ENCODE measurements at regions not wholly inside any gene's neighbourhood (a gene's known extent, or its start where the extent isn't known, plus 50 kb on each side); places are given as distances from the start of the nearest gene placed in this dataset.

DNA sequence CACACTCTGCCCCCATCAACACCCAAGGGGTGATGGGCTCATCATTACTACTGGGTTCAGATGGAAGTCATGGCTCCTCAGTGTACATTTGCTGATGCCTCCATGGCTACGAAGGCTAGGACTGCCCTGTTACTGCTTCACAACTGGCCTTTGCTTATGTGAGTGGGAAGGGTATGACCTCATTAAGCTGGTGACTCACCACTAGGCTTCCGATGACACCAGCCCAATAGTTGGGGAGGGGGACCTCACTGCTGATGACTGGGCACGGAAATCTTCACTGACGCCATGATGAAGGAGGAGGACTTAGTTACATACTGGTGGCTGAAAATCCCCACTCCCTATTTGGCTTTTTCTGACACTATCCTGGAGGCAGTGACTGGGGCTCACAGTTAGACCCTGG lies 263.2 kb downstream of the CMPK2 start:
- DNase-seq (ENCODE audit: low read depth in 3 of 3) = no peak

DNA sequence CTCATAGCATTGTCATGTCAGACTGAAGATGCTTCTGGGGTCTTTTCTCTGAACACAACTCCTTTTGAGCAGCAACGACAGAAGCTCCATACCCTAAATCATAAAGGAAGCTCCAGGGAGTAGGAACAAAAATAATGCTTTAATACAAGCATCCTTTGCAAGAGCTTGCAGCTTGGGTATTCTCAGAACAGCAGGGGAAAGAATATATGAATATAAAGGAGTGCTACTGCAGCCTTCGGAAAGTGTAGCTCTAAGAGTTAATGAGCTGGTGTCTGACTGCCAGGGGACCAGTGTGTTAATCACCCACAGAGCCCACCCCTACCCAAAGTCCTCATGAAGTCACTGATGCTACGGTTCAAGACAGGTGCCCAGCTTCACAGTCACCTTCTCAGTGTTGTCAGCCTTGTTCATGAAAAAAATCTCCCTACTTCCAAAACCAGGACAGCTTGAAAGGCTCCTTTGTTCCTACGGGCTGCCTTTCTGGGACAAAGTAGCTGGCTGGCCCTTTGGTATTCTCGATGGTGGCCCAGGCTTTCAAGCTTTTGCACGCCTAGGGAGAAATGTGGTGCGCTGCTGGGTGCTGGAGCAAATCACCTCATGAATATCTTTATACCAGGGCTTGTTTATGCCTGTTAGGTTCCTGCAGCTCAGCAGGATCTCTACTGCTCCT lies 259.7 kb downstream of the CMPK2 start:
- DNase-seq (ENCODE audit: low read depth in 3 of 3) = no peak

DNA sequence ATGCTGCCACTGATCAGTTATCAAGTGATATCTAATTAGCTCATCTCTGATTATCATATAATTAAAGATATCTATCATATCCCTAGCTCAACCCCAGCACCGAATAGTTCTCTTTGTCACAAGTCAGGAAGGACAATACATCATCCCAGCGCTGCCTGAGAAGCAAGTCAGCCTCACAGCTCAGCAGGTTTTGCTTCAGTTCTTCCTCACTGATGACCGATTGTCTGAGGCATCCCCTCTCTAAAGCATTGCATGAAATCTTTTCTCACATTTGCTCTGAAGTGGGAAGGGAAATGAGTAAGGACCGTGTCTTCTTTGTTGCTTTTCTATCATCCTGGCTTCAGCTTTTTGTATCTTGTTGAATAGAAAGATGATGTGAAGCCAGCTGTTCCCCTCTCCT lies 247.9 kb downstream of the CMPK2 start:
- DNase-seq (ENCODE audit: low read depth in 3 of 3) = no peak

DNA sequence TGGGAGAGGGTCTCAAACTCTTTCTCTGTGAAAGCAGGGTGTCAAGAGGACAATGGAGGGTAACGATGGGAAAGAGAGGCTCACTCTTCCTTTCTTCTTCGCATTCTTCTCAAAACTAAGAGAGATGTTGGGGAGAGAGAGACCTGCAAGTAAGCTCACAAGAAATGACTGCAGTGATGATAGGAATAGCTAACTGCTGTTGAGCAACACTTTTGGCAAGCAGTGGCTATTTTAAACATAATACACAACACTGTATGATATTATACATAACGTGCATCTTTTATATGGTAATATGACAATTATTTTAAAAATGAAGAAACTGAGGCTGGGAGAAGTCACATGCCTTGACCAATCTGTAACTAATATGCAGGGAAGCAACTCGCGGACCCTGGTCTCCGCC lies 247.5 kb downstream of the CMPK2 start:
- no peak for DNase-seq (ENCODE audit: low read depth in 3 of 3)

DNA sequence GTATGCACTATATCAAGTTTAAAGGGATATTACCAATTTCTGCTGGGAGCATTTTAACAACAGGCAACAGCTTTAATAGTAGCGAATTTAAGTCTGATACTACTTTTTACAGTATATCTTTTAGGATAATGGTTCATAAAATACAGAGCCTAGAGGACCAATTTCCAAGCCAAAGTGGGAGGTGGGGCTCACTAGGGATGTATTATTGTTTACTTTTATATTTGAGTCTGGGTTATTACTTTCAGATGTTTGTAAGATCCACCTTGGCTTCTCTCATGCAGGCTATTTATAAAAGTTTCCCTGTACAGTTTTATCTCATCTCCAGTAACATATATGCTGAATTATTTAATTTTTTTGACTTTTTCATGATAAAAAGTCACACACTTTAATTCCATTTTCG lies 242.0 kb downstream of the CMPK2 start:
- no peak for DNase-seq (ENCODE audit: low read depth in 3 of 3)

DNA sequence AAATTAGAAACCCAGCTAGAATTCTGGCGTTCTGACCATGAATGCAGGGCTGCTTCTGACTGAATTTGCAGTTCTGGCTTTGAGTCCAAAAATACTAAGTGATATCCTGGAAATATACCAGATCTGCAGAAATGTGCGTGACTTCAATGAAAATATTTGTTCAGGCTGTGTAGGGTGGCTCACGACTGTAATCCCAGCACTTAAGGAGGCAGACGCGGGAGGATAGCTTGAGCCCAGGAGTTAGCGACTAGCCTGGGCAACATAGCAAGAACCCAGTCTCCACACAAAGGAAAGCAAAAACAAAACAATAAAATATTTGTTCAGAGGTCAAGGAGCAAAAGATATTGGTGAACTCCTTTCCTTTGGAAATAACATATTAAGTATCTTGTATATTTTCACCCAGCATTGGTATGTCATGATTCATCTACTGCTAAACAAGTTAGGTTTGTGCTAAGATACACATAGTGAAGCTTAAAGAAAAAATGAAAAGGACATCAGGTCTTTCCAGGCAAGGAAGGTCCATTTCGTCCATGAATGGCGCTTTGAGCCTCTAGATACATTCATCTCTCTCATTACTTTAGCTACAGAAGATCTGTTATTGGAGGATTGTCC lies 239.2 kb downstream of the CMPK2 start:
- no peak for DNase-seq (ENCODE audit: low read depth in 3 of 3)

DNA sequence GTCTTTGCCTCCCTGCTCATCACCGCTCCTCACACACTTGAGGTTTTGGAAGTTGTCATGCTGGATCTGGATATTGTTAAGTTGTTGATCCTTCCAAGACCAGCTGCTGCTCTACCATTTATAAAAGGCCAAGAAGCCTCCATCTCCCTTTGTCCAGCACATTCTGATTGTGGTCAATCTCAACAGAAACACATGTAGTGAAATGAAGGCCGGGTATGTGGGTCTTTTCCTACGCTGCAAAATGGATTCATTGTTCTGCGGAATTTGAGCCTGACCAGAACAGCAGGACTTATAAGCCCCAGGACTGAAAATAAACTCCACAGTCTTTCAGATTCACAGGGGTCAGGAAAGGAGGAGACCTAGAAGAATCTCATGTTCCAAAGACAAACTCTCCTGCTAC lies 238.4 kb downstream of the CMPK2 start:
- no peak for DNase-seq (ENCODE audit: low read depth in 3 of 3)

DNA sequence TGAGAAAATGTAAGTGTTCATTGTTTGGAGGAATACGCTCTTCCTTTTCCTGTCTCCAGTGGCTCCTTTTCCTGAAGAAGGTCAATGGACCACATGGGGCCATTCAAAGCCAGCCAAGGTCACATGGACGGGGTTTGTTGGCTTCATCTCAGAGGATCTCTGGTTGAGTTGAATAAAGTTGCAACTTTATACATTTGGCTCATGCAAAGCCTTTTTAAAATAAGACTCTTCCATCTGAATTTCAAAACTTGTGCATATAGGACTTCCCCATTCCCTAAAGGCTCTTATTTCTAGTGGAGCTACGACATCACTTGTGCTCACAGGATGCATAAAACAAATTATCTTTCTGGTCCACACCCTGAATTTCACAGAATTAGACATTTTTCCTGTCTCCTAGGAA lies 235.5 kb downstream of the CMPK2 start:
- DNase-seq (ENCODE audit: low read depth in 3 of 3) = no peak

DNA sequence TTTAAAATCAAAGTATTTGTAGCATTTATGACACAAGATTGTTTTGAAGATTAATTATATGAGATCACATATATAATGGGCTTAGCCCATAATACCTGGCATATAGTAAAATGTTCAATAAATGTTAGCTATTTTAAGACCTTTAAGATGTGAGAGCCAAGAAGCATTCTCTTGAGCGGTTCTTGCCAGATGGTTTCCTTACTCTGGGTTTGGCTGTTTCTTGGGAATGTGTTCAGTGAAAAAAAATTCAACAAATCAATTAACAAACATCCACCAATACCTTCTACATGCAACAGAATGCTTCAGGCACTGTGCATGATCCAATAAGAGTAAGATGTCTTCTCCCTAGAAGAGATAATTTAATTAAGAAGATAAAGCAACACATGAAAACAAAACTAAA lies 230.4 kb downstream of the CMPK2 start:
- no peak for DNase-seq (ENCODE audit: low read depth in 3 of 3)

DNA sequence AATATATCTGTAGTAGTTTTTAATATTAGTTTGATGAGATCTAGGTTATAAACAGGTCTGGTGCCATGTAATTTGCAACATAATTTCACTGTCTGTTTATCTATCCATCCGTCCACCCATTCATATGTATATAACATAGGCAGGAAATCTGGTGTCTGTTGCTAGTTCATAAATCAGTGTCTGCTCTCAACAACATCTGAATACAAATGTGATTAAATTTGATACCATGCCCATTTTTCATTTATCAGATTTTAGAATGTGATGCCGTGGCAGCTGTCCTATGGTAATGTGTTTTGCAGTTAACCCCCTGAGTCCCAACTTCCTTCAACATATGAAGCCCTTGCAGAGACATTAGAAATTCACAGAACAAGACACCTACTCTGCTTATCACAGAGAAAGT lies 228.4 kb downstream of the CMPK2 start:
- no peak for DNase-seq (ENCODE audit: low read depth in 3 of 3)

DNA sequence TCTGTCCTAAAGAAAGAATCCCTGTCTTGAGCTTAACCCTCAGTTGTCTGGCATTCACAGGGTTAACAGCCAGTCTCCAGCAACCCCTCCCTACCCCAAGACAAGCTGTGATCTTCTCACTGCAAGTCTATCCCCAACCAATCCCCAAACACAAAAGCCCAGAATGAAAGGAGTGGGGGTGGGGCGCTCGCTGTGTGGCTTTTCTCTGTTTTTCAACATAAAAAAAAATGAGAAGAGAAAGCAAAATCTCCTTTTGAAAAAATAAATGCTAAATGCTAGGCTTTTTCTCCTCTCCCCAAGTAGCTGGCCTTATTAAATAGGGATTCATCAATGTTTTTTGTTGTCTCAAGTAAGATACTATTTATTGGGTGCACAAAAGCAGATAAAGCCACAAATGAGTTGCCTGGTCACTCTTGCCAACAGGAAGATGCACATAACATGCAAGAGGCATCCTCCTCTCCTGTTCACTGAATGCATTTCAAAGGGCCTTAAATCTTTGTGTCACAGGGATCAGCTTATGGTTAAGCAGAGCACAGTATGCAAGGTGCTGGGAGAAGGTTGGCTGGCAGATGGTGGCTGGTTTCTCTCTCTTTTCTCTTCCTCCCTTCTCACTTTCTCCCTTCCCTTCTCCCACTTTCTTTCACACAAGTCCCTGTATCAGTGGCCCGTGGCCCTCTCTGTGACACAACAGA lies 225.6 kb downstream of the CMPK2 start:
- DNase-seq (ENCODE audit: low read depth in 3 of 3) = no peak

DNA sequence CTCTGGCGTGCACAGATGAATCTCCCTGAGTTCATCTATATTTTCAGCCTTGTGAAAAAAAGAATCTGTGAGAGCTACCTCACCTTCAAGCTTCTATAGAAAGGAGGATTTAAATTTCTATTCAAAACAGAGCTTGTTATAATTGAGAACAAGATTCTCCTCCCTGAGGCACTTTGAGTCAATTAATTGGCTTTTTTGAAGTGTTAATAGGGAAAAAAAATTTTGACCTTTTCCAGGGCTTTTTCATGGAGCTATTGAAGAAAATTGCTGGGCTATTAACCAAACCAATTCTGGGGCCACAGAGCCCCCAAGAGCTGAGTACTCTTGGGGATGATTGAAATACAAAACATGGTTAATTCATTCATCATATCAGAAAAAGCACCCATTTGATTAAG lies 225.1 kb downstream of the CMPK2 start:
- no peak for DNase-seq (ENCODE audit: low read depth in 3 of 3)

DNA sequence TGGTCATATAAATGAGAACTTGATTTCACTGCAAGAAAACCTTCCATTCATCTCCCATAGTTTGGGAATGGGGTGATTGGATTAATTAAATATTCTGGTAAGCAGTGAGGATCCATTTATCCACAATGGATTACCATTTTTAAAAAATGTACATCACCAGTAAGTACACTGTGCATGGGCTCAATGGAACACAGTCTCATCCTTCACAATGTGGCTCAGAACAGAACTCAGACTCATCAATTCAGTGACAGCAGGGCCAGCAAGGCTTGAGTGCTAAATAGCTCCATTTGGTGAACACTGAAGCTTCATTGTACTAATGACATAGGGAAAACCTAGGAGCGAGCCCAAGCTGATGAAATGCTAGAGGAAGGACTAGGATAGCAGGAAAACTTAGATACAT lies 223.8 kb downstream of the CMPK2 start:
- no peak for DNase-seq (ENCODE audit: low read depth in 3 of 3)

DNA sequence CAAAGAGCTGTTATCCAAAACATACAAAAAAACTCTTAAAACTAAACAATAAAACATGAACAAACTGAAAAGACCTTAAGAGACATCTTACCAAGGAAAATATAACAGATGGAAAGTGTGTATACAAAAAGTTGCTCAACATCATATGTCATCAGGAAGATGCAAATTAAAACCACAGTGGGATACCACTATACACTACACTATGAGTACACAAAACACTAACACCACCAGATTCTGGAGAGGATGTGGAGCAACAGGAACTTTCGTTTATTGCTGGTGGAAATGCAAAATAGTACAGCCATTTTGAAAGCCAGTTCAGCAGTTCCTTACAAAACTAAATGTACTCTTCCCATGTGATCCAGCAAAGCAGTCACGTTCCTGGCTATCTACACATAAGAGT lies 221.4 kb downstream of the CMPK2 start:
- no peak for DNase-seq (ENCODE audit: low read depth in 3 of 3)

DNA sequence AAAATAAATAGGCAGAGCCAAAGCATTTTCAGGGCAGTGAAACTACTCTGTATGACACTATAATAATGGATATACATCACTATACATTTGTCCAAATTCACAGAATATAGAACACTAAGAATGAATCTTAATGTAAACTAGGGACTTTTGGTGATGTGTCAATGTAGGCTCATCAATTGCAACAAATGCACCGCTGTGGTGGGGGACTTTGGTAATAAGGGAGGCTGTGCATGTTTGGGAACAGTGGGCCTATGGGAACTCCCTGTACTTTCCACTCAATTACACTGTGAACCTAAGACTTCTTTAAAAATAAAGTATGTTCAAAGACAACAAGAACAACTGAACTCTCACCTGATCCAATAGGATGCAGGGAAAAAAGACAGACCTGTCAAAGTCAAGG lies 220.7 kb downstream of the CMPK2 start:
- DNase-seq (ENCODE audit: low read depth in 3 of 3) = no peak

DNA sequence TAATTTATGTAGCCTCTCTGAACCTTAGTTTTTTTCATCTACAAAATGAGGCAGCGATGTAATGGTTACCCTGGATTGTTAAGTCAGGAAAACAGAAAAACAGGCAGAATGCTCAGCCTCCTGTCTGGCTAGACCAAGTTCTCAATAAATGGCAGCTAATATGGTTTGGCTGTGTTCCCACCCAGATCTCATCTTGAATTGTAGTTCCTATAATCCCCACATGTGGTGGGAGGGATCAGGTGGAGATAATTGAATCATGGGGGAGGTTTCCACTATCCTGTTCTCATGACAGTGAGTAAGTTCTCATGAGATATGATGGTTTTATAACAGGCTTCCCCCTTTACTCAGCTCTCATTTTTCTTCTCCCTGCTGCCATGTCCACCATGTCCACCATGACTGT lies 220.0 kb downstream of the CMPK2 start:
- DNase-seq (ENCODE audit: low read depth in 3 of 3) = no peak

DNA sequence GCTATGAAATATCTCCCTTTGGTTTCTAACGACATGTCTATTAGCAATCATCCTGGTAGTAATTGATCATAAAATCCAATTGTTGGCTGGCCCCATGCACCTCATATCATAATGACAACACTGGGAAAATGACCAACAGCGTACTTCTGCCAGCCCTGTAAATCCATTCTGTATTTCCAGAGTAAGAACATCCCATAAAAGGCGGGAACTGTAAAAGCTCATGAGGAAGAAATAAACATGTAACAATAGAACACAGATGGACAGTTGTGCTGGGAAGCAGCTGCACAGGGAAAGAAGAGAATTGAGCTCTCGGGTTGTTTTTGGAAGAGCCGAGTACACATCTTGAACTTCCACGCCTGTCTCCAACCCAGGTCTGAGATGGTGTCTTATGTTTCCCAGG lies 218.7 kb downstream of the CMPK2 start:
- no peak for DNase-seq (ENCODE audit: low read depth in 3 of 3)

DNA sequence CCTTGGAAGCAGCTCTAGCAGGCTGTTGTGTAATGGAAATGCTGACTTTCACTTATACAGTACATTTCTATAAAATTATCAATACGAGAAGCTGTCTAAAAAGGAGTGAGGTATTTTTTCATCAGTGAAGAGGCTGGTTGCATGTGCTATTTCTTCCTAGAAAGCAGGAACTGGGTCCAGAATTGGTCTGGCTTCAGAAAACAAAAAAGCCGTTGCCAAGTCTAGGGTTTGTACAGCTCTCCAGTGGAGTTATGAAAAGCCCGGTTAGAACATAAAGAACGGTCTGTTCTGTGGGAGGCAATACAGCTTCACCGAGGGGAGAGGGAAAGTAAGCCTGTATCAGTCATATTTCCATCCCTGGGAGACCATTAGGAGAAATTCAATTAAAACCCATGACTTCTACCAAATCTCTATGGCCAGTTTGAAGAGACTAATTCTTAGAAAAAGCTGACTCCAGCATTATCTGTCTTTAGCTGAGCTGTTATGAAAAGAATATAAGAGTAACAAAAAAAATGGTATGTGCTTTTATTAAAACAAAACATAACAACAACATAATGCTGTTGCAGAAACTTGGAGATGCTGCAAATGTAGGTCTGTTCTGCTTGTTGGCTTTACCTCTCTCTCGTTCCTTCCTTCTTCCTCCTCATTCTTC lies 217.0 kb downstream of the CMPK2 start:
- no peak for DNase-seq (ENCODE audit: low read depth in 3 of 3)

DNA sequence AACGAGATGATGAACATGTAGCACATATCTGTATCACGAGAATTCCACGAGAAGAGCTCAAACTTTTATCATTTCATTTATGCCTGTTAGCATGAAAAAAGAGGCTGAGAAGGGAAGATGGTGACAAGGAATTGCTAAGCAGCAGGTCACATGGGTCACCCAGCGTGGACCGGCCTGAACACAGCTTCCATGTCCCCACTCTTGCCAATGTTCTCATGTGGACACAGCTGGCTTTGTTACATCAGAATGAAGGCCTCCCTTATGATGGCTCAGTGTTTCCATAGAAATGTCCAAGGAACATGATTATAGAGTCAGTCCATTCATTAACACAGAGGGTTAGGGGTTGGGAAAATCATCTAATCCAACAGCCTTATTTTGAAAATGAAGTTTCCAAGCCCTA lies 215.4 kb downstream of the CMPK2 start:
- DNase-seq (ENCODE audit: low read depth in 3 of 3) = no peak

DNA sequence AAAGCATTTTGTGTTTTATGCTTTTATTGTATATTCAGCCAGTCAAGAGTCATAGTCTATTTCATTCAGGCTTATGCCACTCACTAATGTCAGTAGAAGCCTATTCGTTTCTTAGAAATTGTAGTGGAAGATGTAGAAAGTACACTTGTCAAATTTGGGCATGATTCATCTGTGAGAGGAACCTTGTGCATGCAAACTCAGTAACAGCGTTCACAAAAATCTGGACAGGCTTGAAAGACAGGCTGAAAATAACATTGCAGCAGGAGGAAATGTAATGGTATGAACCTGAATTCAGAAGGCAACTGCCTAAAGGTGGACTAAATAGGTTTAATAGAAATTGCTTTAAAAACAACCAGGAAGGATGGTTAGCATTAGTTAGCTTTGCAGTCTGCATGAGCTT lies 213.5 kb downstream of the CMPK2 start:
- no peak for DNase-seq (ENCODE audit: low read depth in 3 of 3)

DNA sequence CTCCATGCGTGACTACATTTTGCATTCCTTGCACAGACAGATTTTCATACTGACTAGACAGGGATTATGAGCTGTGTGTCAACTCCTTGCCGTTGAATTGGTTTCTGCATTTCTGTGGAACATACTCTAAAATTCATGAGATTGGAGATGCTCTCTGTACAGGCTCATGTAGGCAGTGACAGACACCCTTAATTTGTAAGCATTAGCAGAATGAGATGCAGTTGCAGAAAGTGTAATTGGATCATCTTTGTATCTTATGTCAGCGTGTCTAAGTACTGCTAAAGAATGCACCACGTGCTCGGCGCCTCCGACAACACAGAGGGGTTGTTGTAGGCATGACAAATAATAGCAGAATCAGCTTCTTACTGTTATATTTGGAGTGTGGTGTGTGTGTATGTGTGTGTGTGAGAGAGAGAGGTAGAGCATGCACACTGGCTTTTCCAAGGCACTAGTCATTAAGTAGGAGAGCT lies 212.4 kb downstream of the CMPK2 start:
- DNase-seq (ENCODE audit: low read depth in 3 of 3) = no peak

DNA sequence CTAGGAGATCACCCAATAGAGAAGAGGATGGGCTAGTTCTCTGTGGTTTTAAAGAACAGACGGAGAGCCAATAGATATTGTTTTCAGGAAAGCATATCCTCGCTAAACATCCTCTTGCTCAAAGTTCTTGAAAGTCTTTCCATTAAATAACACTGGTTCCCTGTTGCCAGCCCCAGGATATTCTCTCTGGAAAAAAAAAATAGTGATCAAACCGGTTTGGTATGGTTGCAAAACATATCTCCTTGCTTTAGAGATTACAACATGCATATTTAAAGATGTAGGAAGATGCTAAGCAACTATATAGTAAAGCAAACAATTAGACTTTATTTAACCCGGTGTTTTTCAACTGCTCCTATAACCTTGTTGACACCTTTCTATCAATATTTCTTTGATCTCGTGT lies 211.4 kb downstream of the CMPK2 start:
- DNase-seq (ENCODE audit: low read depth in 3 of 3) = no peak

DNA sequence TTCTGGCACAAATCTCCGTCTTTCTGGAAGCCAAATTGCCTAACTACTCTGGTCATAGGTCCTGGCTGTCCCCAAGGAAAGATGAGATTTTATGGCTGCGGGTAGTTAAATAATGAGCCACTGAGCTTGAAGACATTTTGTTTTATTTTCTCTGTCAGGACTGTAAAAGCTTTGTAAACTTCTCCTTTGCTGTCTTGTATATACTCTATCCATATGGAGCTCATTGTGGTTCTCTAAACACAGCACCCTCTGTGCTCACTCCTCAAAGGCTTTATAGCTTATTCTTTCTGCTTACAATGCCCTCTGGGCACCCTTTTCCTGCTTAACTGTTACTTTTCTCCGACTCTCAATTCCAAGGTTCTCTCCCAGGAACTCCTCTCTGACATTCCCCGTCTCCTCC lies 209.1 kb downstream of the CMPK2 start:
- no peak for DNase-seq (ENCODE audit: low read depth in 3 of 3)

Measured in stimulated activated CD4-positive, alpha-beta T cell treated with anti-CD3 and anti-CD28 coated beads, TNF-alpha, amount 100 ng/mL, for 48 hours (primary cell).